ENCODE measurements at regions not wholly inside any gene's neighbourhood (a gene's known extent, or its start where the extent isn't known, plus 50 kb on each side); places are given as distances from the start of the nearest gene placed in this dataset.
"Not testable (repeated sequence)": the region's sequence is repeated elsewhere in the genome, so short reads cannot be mapped to it uniquely, and the experiment has no call there.

DNA sequence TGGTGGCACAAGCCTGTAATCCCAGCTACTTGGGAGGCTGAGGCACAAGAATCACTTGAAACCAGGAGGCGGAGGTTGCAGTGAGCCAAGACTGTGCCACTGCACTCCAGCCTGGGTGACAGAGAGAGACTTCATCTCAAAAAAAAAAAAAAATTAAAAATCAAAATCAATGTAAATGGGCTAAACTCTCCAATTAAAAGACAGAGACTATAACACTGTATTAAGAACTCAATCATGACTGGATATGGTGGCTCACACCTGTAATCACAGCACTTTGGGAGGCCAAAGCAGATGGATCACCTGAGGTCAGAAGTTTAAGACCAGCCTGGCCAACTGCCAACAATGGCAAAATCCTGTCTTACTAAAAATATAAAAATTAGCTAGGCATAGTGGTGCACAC, 68.4 kb upstream of the HMGXB4 start:
- H3K36me3 ChIP-seq (ENCODE audit: control insufficient read depth, insufficient read depth, low read length); H4K5ac ChIP-seq (ENCODE audit: low read depth, low read length); H3K4me3 ChIP-seq (ENCODE audit: insufficient read depth, low read depth, low read length); H3K9ac ChIP-seq (ENCODE audit: low read depth, low read length); H2AK9ac ChIP-seq (replicated peaks; ENCODE audit: low read depth, low read length, poor library complexity); H3K56ac ChIP-seq (ENCODE audit: extremely low read depth, insufficient read depth, low read length); H4K20me1 ChIP-seq (ENCODE audit: insufficient read depth, low read length); H3K4me1 ChIP-seq (ENCODE audit: control insufficient read depth, insufficient read depth, low read length); H3K27ac ChIP-seq (ENCODE audit: insufficient read depth, low read length); H2BK20ac ChIP-seq (ENCODE audit: low read depth, low read length); H2BK120ac ChIP-seq (ENCODE audit: low read depth, low read length); dilution Hi-C loops (cut with HindIII; ENCODE audit: low sequenced_read_pairs, unreplicated experiment); H3K27me3 ChIP-seq (ENCODE audit: control insufficient read depth, insufficient read depth, low read length); DNase-seq; H3K14ac ChIP-seq (replicated peaks; ENCODE audit: low read depth, low read length); H2BK15ac ChIP-seq (ENCODE audit: low read depth, low read length); H4K8ac ChIP-seq (ENCODE audit: low read depth in 2 of 2, low read length in 2 of 2); ATAC-seq (ENCODE audit: low read depth); H3K9me3 ChIP-seq (ENCODE audit: control insufficient read depth, insufficient read depth, low read length); H3K4me2 ChIP-seq (ENCODE audit: low read depth, low read length); H3K18ac ChIP-seq (ENCODE audit: low read depth, low read length); H3K23ac ChIP-seq (ENCODE audit: low read depth, low read length); H2AK5ac ChIP-seq (ENCODE audit: low read depth, low read length); H2AFZ ChIP-seq (replicated peaks; ENCODE audit: low read length, poor library complexity); POLR2A ChIA-PET (ENCODE audit: unreplicated experiment); H3K9me1 ChIP-seq (ENCODE audit: insufficient read depth, low read length); H2BK5ac ChIP-seq (ENCODE audit: low read depth, low read length, poor library complexity, severe bottlenecking); intact Hi-C loops (cut with micrococcal nuclease); H3K79me1 ChIP-seq (ENCODE audit: low read depth in 1 of 2, low read length in 2 of 2); BruUV-seq (replicated peaks); H3K4ac ChIP-seq (ENCODE audit: low read depth, low read length); H4K91ac ChIP-seq (ENCODE audit: insufficient read depth, low read depth, low read length); CTCF ChIA-PET; in situ Hi-C loops (cut with MboI; ENCODE audit: low sequenced_read_pairs): not testable (repeated sequence)
- no CpG with 5 or more reads among the region's 1 CpG for WGBS, 2 experiments (ENCODE audit: extremely low coverage in 2 of 2, insufficient read length in 1 of 2)
